Mammary epithelial cell (primary cell): ENCODE measurements at regions not wholly inside any gene's neighbourhood (a gene's known extent, or its start where the extent isn't known, plus 50 kb on each side); places are given as distances from the start of the nearest gene placed in this dataset.

ENCODE experiments used
- EZH2 ChIP-seq: IDR thresholded peaks from 2 replicates; pipeline ENCODE4 v1.6.1; 2012; ENCODE audit warnings: low read length, inconsistent platforms, borderline replicate concordance
- TF ChIP-seq, protein P1 (sequence below), 2 donors: IDR thresholded peaks in 1 of 2; conservative IDR thresholded peaks in 1 of 2; 2 replicates each; pipeline ENCODE4 v1.5.1; 2011 to 2012; ENCODE audit warnings: inconsistent platforms in 2 of 2, low read length in 2 of 2, mild to moderate bottlenecking in 2 of 2, control low read depth in 1 of 2, low read depth in 1 of 2; ENCODE audit not compliant: insufficient read depth in 1 of 2; ENCODE audit errors: extremely low read depth in 1 of 2

DNA sequence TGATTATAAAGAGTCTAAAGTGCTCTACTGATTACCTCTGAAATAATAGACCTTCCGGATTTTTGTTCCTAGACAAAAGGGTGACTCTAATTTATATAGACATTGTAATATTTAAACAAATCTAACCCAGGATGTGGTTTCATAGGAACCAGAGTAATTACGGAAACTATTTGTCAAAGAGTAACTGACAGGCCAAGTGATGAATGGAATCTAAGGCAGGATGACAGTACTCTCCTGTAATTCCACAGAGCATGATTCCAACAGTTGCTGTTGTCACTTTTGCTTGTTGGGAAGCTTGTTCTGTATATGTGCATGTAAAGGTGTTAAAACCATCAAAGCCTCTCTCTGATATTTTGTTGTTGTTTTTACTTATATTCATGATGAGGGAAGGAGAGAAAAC lies 1141.0 kb downstream of the IGSF11 start:
- TF ChIP-seq EZH2 = no peak
- TF ChIP-seq, protein P1, sequence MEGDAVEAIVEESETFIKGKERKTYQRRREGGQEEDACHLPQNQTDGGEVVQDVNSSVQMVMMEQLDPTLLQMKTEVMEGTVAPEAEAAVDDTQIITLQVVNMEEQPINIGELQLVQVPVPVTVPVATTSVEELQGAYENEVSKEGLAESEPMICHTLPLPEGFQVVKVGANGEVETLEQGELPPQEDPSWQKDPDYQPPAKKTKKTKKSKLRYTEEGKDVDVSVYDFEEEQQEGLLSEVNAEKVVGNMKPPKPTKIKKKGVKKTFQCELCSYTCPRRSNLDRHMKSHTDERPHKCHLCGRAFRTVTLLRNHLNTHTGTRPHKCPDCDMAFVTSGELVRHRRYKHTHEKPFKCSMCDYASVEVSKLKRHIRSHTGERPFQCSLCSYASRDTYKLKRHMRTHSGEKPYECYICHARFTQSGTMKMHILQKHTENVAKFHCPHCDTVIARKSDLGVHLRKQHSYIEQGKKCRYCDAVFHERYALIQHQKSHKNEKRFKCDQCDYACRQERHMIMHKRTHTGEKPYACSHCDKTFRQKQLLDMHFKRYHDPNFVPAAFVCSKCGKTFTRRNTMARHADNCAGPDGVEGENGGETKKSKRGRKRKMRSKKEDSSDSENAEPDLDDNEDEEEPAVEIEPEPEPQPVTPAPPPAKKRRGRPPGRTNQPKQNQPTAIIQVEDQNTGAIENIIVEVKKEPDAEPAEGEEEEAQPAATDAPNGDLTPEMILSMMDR (conservative IDR thresholded peaks at IDR 0.05 in 1 of 2, IDR thresholded peaks at IDR 0.05 in 1 of 2; ENCODE audit: extremely low read depth in 1 of 2, insufficient read depth in 1 of 2, low read depth in 1 of 2, low read length in 2 of 2) = no peak
